ENCODE measurements at regions not wholly inside any gene's neighbourhood (a gene's known extent, or its start where the extent isn't known, plus 50 kb on each side); places are given as distances from the start of the nearest gene placed in this dataset.

DNA sequence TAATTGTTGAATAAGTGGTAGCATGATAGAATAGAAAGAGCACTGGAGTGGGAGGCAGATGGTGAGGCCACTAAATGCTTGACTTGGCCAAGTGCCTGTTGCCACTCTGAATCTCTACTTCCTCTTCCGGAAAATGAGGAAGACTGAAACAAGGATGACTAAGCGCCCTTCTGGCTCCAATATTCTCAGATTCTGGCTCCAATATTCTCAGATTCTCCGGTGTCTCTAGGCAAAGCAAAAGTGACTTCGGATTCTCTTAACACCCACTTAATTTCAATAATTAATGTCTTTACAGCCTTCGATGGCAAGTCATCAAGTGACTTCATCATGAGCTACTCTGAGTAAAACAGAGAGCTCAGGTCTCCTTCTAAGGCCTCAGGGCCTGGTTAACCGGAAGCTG, 402.2 kb upstream of the FGF13 start (continued):
- TF ChIP-seq FOXP1 (CRISPR knock-in tag; IDR thresholded peaks at IDR 0.05) (no peak), NKRF (IDR thresholded peaks at IDR 0.05; ENCODE audit: borderline replicate concordance) (no peak), GABPA (tag; conservative IDR thresholded peaks at IDR 0.05; ENCODE audit: low read depth) (peak; percentile 37; the same call in 1 of the 2 replicates), NFIC (IDR thresholded peaks at IDR 0.05) (peak; percentile 54), MAFK (IDR thresholded peaks at IDR 0.05; ENCODE audit: low read length) (peak; percentile 19; the same call in 1 of the 2 replicates), SMARCC2 (IDR thresholded peaks at IDR 0.05; ENCODE audit: low read depth) (no peak), SMAD1 (IDR thresholded peaks at IDR 0.05; ENCODE audit: low read depth, low read length, partially characterized antibody) (no peak), ZEB2 (IDR thresholded peaks at IDR 0.05) (no peak), TFAM (CRISPR knock-in tag; conservative IDR thresholded peaks at IDR 0.05) (no peak), ELF1 (tag; IDR thresholded peaks at IDR 0.05) (peak; percentile 33; the same call in 1 of the 2 replicates), ZNF444 (CRISPR knock-in tag; IDR thresholded peaks at IDR 0.05) (no peak), HNRNPUL1 (IDR thresholded peaks at IDR 0.05; ENCODE audit: low read length) (no peak), RNF2 (IDR thresholded peaks at IDR 0.05) (no peak), ZNF146 (CRISPR knock-in tag; IDR thresholded peaks at IDR 0.05; ENCODE audit: unreplicated experiment) (no peak), CXXC5 (CRISPR knock-in tag; IDR thresholded peaks at IDR 0.05) (no peak), RBFOX2 (IDR thresholded peaks at IDR 0.05; ENCODE audit: low read depth, low read length) (no peak), HMBOX1 (IDR thresholded peaks at IDR 0.05) (no peak), NFE2 (IDR thresholded peaks at IDR 0.05; ENCODE audit: low read depth) (peak; percentile 75), THAP7 (CRISPR knock-in tag; IDR thresholded peaks at IDR 0.05) (no peak), ZNF324 (CRISPR knock-in tag; IDR thresholded peaks at IDR 0.05) (no peak), FOXJ2 (tag; IDR thresholded peaks at IDR 0.05) (no peak), C11orf30 (IDR thresholded peaks at IDR 0.05; ENCODE audit: low read depth) (peak; percentile 28; the same call in 1 of the 2 replicates), CBX5 (IDR thresholded peaks at IDR 0.05; ENCODE audit: borderline replicate concordance, low read depth) (no peak), ZNF316 (IDR thresholded peaks at IDR 0.05) (0 out of 2 replicates have a peak, but pooled peaks have one; percentile 14)
- TF ChIP-seq, protein P1, sequence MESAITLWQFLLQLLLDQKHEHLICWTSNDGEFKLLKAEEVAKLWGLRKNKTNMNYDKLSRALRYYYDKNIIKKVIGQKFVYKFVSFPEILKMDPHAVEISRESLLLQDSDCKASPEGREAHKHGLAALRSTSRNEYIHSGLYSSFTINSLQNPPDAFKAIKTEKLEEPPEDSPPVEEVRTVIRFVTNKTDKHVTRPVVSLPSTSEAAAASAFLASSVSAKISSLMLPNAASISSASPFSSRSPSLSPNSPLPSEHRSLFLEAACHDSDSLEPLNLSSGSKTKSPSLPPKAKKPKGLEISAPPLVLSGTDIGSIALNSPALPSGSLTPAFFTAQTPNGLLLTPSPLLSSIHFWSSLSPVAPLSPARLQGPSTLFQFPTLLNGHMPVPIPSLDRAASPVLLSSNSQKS (CRISPR knock-in tag; IDR thresholded peaks at IDR 0.05) = no peak
- TF ChIP-seq, protein P2, sequence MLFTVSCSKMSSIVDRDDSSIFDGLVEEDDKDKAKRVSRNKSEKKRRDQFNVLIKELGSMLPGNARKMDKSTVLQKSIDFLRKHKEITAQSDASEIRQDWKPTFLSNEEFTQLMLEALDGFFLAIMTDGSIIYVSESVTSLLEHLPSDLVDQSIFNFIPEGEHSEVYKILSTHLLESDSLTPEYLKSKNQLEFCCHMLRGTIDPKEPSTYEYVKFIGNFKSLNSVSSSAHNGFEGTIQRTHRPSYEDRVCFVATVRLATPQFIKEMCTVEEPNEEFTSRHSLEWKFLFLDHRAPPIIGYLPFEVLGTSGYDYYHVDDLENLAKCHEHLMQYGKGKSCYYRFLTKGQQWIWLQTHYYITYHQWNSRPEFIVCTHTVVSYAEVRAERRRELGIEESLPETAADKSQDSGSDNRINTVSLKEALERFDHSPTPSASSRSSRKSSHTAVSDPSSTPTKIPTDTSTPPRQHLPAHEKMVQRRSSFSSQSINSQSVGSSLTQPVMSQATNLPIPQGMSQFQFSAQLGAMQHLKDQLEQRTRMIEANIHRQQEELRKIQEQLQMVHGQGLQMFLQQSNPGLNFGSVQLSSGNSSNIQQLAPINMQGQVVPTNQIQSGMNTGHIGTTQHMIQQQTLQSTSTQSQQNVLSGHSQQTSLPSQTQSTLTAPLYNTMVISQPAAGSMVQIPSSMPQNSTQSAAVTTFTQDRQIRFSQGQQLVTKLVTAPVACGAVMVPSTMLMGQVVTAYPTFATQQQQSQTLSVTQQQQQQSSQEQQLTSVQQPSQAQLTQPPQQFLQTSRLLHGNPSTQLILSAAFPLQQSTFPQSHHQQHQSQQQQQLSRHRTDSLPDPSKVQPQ (CRISPR knock-in tag; IDR thresholded peaks at IDR 0.05; ENCODE audit: borderline replicate concordance) = no peak
